ENCODE measurements at regions not wholly inside any gene's neighbourhood (a gene's known extent, or its start where the extent isn't known, plus 50 kb on each side); places are given as distances from the start of the nearest gene placed in this dataset.

- TF ChIP-seq, protein P1, sequence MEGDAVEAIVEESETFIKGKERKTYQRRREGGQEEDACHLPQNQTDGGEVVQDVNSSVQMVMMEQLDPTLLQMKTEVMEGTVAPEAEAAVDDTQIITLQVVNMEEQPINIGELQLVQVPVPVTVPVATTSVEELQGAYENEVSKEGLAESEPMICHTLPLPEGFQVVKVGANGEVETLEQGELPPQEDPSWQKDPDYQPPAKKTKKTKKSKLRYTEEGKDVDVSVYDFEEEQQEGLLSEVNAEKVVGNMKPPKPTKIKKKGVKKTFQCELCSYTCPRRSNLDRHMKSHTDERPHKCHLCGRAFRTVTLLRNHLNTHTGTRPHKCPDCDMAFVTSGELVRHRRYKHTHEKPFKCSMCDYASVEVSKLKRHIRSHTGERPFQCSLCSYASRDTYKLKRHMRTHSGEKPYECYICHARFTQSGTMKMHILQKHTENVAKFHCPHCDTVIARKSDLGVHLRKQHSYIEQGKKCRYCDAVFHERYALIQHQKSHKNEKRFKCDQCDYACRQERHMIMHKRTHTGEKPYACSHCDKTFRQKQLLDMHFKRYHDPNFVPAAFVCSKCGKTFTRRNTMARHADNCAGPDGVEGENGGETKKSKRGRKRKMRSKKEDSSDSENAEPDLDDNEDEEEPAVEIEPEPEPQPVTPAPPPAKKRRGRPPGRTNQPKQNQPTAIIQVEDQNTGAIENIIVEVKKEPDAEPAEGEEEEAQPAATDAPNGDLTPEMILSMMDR (IDR thresholded peaks at IDR 0.05; ENCODE audit: low read length): no peak
- TF ChIP-seq EZH2 (IDR thresholded peaks at IDR 0.05; ENCODE audit: borderline replicate concordance, low read length): no peak
Measured at GRCh38 chr4:1523506-1523905, 117.3 kb upstream of the NKX1-1 start.
